Esophagus squamous epithelium (tissue), 4 donors: ENCODE measurements at regions not wholly inside any gene's neighbourhood (a gene's known extent, or its start where the extent isn't known, plus 50 kb on each side); places are given as distances from the start of the nearest gene placed in this dataset.

ENCODE experiments used
- POLR2A ChIP-seq, 4 donors: fragments of 450-650 bp; IDR thresholded peaks; one replicate each; pipeline ENCODE4 v1.6.1; 2017; ENCODE audit warnings: antibody characterized with exemption in 4 of 4, mild to moderate bottlenecking in 4 of 4, moderate library complexity in 3 of 4
- TF ChIP-seq, protein P1 (sequence below), 6 experiments: fragments of 450-650 bp in 4 of 6; fragments of 200-600 bp in 2 of 6; sonication (generic) in 2 of 6; IDR thresholded peaks; one replicate each; pipeline ENCODE4 v1.5.1; 2016 to 2019; ENCODE audit warnings: antibody characterized with exemption in 6 of 6, mild to moderate bottlenecking in 4 of 6, moderate library complexity in 4 of 6

DNA sequence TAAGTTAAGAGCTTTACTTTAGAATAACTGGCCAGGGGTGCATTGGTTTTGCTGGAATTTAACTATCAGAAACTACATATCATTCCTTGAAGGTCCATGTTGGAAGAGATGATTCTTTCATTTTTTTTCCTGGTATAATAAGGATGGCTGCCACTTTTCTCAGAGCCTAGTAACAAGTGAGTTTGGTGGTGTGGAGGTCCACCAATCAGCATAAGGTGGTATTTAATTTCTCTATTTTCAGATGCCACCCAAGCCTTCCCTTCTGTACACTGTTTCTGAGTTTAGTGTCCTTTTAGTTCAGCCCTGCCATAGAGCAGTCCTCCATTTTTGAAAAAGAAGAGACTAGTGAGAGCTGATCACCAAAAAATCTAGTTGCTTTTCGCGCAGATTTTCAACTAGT, 386.3 kb downstream of the USP25 start:
- TF ChIP-seq, protein P1, sequence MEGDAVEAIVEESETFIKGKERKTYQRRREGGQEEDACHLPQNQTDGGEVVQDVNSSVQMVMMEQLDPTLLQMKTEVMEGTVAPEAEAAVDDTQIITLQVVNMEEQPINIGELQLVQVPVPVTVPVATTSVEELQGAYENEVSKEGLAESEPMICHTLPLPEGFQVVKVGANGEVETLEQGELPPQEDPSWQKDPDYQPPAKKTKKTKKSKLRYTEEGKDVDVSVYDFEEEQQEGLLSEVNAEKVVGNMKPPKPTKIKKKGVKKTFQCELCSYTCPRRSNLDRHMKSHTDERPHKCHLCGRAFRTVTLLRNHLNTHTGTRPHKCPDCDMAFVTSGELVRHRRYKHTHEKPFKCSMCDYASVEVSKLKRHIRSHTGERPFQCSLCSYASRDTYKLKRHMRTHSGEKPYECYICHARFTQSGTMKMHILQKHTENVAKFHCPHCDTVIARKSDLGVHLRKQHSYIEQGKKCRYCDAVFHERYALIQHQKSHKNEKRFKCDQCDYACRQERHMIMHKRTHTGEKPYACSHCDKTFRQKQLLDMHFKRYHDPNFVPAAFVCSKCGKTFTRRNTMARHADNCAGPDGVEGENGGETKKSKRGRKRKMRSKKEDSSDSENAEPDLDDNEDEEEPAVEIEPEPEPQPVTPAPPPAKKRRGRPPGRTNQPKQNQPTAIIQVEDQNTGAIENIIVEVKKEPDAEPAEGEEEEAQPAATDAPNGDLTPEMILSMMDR (IDR thresholded peaks at IDR 0.05): no peak
- no peak for TF ChIP-seq POLR2A (IDR thresholded peaks at IDR 0.05)
